Panc1 (cell line): ENCODE measurements at regions not wholly inside any gene's neighbourhood (a gene's known extent, or its start where the extent isn't known, plus 50 kb on each side); places are given as distances from the start of the nearest gene placed in this dataset.

Experiments used
- ATAC-seq: fragments of 200-7000 bp; cut with Tn5 transposase; 2 replicates; pipeline ENCODE4 v1.9.1; 2020; ENCODE audit warnings: mild to moderate bottlenecking, moderate library complexity
- BruUV-seq: library from RNA; stranded (reverse); fragments of 400-500 nt; replicated peaks from 2 replicates; lab custom pipeline; 2021; lab: Mats Ljungman, UMichigan
- CTCF ChIA-PET: fragments of 300-600 bp; sonication (Branson Sonifier 250); formaldehyde crosslinking; loops from one replicate; lab custom pipeline; 2022; ENCODE audit warnings: antibody characterized with exemption; lab: Charles Lee
- POLR2A ChIA-PET: fragments of 300-600 bp; sonication (Branson Sonifier 250); formaldehyde crosslinking; loops from one replicate; lab custom pipeline; 2022; ENCODE audit warnings: antibody characterized with exemption; lab: Charles Lee
- DNase-seq: peaks from one replicate; pipeline ENCODE4 v3.0.0-alpha.2; 2010; ENCODE audit warnings: low read depth, low spot score
- H3K27ac ChIP-seq: 2 replicates; pipeline ENCODE4 v1.5.1; 2011; ENCODE audit warnings: mild to moderate bottlenecking, low read length, inconsistent platforms
- H3K27me3 ChIP-seq: fragments of 200-500 bp; sonication (Bioruptor generic); 2 replicates; pipeline ENCODE4 v1.6.0; 2014; ENCODE audit warnings: low read length, inconsistent platforms; ENCODE audit not compliant: control insufficient read depth, insufficient read depth
- H3K36me3 ChIP-seq: fragments of 200-500 bp; sonication (Bioruptor generic); 2 replicates; pipeline ENCODE4 v1.5.1; 2014; ENCODE audit warnings: inconsistent platforms, mild to moderate bottlenecking, low read length, moderate library complexity; ENCODE audit not compliant: control insufficient read depth, insufficient read depth
- H3K4me1 ChIP-seq: 2 replicates; pipeline ENCODE4 v1.5.1; 2011; ENCODE audit warnings: inconsistent platforms, mild to moderate bottlenecking, low read length, moderate library complexity; ENCODE audit not compliant: control insufficient read depth, insufficient read depth
- H3K4me3 ChIP-seq, 2 experiments: 2 replicates each; pipeline ENCODE4 v1.5.1; 2011 to 2012; ENCODE audit warnings: low read depth in 2 of 2, low read length in 2 of 2, mild to moderate bottlenecking in 2 of 2, inconsistent platforms in 1 of 2, moderate library complexity in 1 of 2
- H3K9me3 ChIP-seq: fragments of 200-500 bp; sonication (Bioruptor generic); 2 replicates; pipeline ENCODE4 v1.5.1; 2014; ENCODE audit warnings: low read depth, mild to moderate bottlenecking, inconsistent platforms, low read length, moderate library complexity; ENCODE audit not compliant: control insufficient read depth, insufficient read depth
- CTCF ChIP-seq: fragments of 450-650 bp; IDR thresholded peaks from 2 replicates; pipeline ENCODE4 v1.5.1; 2017; ENCODE audit warnings: mild to moderate bottlenecking
- POLR2AphosphoS5 ChIP-seq: IDR thresholded peaks from 2 replicates; pipeline ENCODE4 v1.6.1; 2012; ENCODE audit warnings: mild to moderate bottlenecking, low read depth, low read length, moderate library complexity
- REST ChIP-seq, 2 experiments: IDR thresholded peaks; 2 replicates each; pipeline ENCODE4 v1.6.1; 2011 to 2012; ENCODE audit warnings: low read depth in 2 of 2, control low read depth in 1 of 2, low read length in 1 of 2, mild to moderate bottlenecking in 1 of 2, moderate library complexity in 1 of 2; ENCODE audit not compliant: insufficient read depth in 1 of 2
- SIN3A ChIP-seq: IDR thresholded peaks from 2 replicates; pipeline ENCODE4 v1.6.1; 2012; ENCODE audit warnings: low read depth, mild to moderate bottlenecking, low read length, moderate library complexity, borderline replicate concordance; ENCODE audit not compliant: insufficient read depth
- TCF7L2 ChIP-seq: IDR thresholded peaks from 2 replicates; pipeline ENCODE4 v1.6.1; 2011; ENCODE audit warnings: mild to moderate bottlenecking, low read depth, low read length, inconsistent platforms
- in situ Hi-C: cut with HindIII; loops from 2 replicates; pipeline ENCODE4 v1.10.0; 2016; ENCODE audit warnings: low sequenced_read_pairs, low pct_unique_long_range_greater_than_20kb
- intact Hi-C: fragments of 100-400 bp; cut with micrococcal nuclease; formaldehyde crosslinking; loops from one replicate; pipeline ENCODE4 v1.10.0; 2022; ENCODE audit not compliant: unreplicated experiment

GRCh38 chr1:69122373-69122772 lies 445.3 kb upstream of the LRRC7 start:
- ChIA-PET CTCF (no interaction called here), POLR2A (no interaction called here)
- H3K36me3 ChIP-seq: no peaks in the 10 kb centered on the region
- in situ Hi-C loops (no loop called here), intact Hi-C loops (no loop called here)
- no peak overlapping the region for H3K4me3 ChIP-seq
- no TSS peak for BruUV-seq
- H3K9me3 ChIP-seq: no peaks in the 10 kb centered on the region
- no peak for ATAC-seq
- H3K27me3 ChIP-seq: no peaks in the 10 kb centered on the region
- no peak for TF ChIP-seq REST (IDR thresholded peaks at IDR 0.05; ENCODE audit: insufficient read depth in 1 of 2, low read depth in 2 of 2, low read length in 1 of 2)
- no peak for TF ChIP-seq CTCF
- no peak for TF ChIP-seq TCF7L2
- no peak for TF ChIP-seq POLR2AphosphoS5
- no peak for TF ChIP-seq SIN3A
- H3K27ac ChIP-seq: no peak overlapping the region
- H3K4me1 ChIP-seq: no peaks in the 10 kb centered on the region
- DNase-seq: no peak

- H3K36me3 ChIP-seq: no peaks in the 10 kb centered on the region
- no peak for ATAC-seq
- in situ Hi-C loops: no loop called here
- H3K4me1 ChIP-seq: no peaks in the 10 kb centered on the region
- H3K9me3 ChIP-seq: no peaks in the 10 kb centered on the region
- no peak overlapping the region for H3K4me3 ChIP-seq
- intact Hi-C loops: no loop called here
- TF ChIP-seq TCF7L2: no peak
- TF ChIP-seq SIN3A: no peak
- TF ChIP-seq REST (IDR thresholded peaks at IDR 0.05; ENCODE audit: insufficient read depth in 1 of 2, low read depth in 2 of 2, low read length in 1 of 2): no peak
- no peak for TF ChIP-seq CTCF
- no peak for TF ChIP-seq POLR2AphosphoS5
- BruUV-seq: no TSS peak
- no peak overlapping the region for H3K27ac ChIP-seq
- H3K27me3 ChIP-seq: no peaks in the 10 kb centered on the region
- ChIA-PET CTCF (no interaction called here), POLR2A (no interaction called here)
- DNase-seq: no peak
These were observed 444.2 kb upstream of the LRRC7 start for GRCh38 chr1:69123486-69123885.
